ENCODE measurements at regions not wholly inside any gene's neighbourhood (a gene's known extent, or its start where the extent isn't known, plus 50 kb on each side); places are given as distances from the start of the nearest gene placed in this dataset.

GRCh38 chr5:175275748-175276147 is 168.2 kb downstream of the DRD1 start:
- Histone ChIP-seq H3K4me3 (ENCODE audit: insufficient read depth, low read depth, low read length, poor library complexity, severe bottlenecking) (no peak overlapping the region), H3K4me1 (ENCODE audit: control insufficient read depth, insufficient read depth, low read length, poor library complexity, severe bottlenecking) (no peaks in the 10 kb centered on the region), H3K36me3 (ENCODE audit: control insufficient read depth, insufficient read depth, low read length) (no peaks in the 10 kb centered on the region), H3K27ac (ENCODE audit: insufficient read depth, low read length, poor library complexity, severe bottlenecking) (no peak overlapping the region), H3K27me3 (replicated peaks; ENCODE audit: control insufficient read depth, insufficient read depth, low read length, poor library complexity, severe bottlenecking) (no peaks in the 10 kb centered on the region), H3K9me3 (ENCODE audit: control insufficient read depth, low read length) (no peaks in the 10 kb centered on the region)
- no peak for DNase-seq

- Histone ChIP-seq H3K4me3 (ENCODE audit: insufficient read depth, low read depth, low read length, poor library complexity, severe bottlenecking) (no peak overlapping the region), H3K9me3 (ENCODE audit: control insufficient read depth, low read length) (no peaks in the 10 kb centered on the region), H3K27ac (ENCODE audit: insufficient read depth, low read length, poor library complexity, severe bottlenecking) (no peak overlapping the region), H3K27me3 (replicated peaks; ENCODE audit: control insufficient read depth, insufficient read depth, low read length, poor library complexity, severe bottlenecking) (no peaks in the 10 kb centered on the region), H3K36me3 (ENCODE audit: control insufficient read depth, insufficient read depth, low read length) (no peaks in the 10 kb centered on the region), H3K4me1 (ENCODE audit: control insufficient read depth, insufficient read depth, low read length, poor library complexity, severe bottlenecking) (no peaks in the 10 kb centered on the region)
- DNase-seq = no peak
These were observed 168.9 kb downstream of the DRD1 start for GRCh38 chr5:175275097-175275496.

- Histone ChIP-seq H3K4me3 (ENCODE audit: insufficient read depth, low read depth, low read length, poor library complexity, severe bottlenecking) (no peak overlapping the region), H3K36me3 (ENCODE audit: control insufficient read depth, insufficient read depth, low read length) (no peaks in the 10 kb centered on the region), H3K27ac (ENCODE audit: insufficient read depth, low read length, poor library complexity, severe bottlenecking) (no peak overlapping the region), H3K9me3 (ENCODE audit: control insufficient read depth, low read length) (no peaks in the 10 kb centered on the region), H3K27me3 (replicated peaks; ENCODE audit: control insufficient read depth, insufficient read depth, low read length, poor library complexity, severe bottlenecking) (no peaks in the 10 kb centered on the region), H3K4me1 (ENCODE audit: control insufficient read depth, insufficient read depth, low read length, poor library complexity, severe bottlenecking) (no peaks in the 10 kb centered on the region)
- no peak for DNase-seq
These were observed 169.8 kb downstream of the DRD1 start for GRCh38 chr5:175274171-175274570.

GRCh38 chr5:175264406-175264805 is 179.6 kb downstream of the DRD1 start:
- no peaks in the 10 kb centered on the region for H3K9me3 ChIP-seq (ENCODE audit: control insufficient read depth, low read length)
- no peak overlapping the region for H3K4me3 ChIP-seq (ENCODE audit: insufficient read depth, low read depth, low read length, poor library complexity, severe bottlenecking)
- no peaks in the 10 kb centered on the region for H3K4me1 ChIP-seq (ENCODE audit: control insufficient read depth, insufficient read depth, low read length, poor library complexity, severe bottlenecking)
- no peaks in the 10 kb centered on the region for H3K36me3 ChIP-seq (ENCODE audit: control insufficient read depth, insufficient read depth, low read length)
- no peaks in the 10 kb centered on the region for H3K27me3 ChIP-seq (replicated peaks; ENCODE audit: control insufficient read depth, insufficient read depth, low read length, poor library complexity, severe bottlenecking)
- DNase-seq = no peak
- H3K27ac ChIP-seq (ENCODE audit: insufficient read depth, low read length, poor library complexity, severe bottlenecking) = no peak overlapping the region

GRCh38 chr5:175263776-175264175 is 180.2 kb downstream of the DRD1 start:
- DNase-seq = no peak
- no peak overlapping the region for H3K27ac ChIP-seq (ENCODE audit: insufficient read depth, low read length, poor library complexity, severe bottlenecking)
- H3K9me3 ChIP-seq (ENCODE audit: control insufficient read depth, low read length) = no peaks in the 10 kb centered on the region
- H3K4me1 ChIP-seq (ENCODE audit: control insufficient read depth, insufficient read depth, low read length, poor library complexity, severe bottlenecking) = no peaks in the 10 kb centered on the region
- no peaks in the 10 kb centered on the region for H3K27me3 ChIP-seq (replicated peaks; ENCODE audit: control insufficient read depth, insufficient read depth, low read length, poor library complexity, severe bottlenecking)
- H3K4me3 ChIP-seq (ENCODE audit: insufficient read depth, low read depth, low read length, poor library complexity, severe bottlenecking) = no peak overlapping the region
- no peaks in the 10 kb centered on the region for H3K36me3 ChIP-seq (ENCODE audit: control insufficient read depth, insufficient read depth, low read length)

GRCh38 chr5:175261526-175261925 is 182.5 kb downstream of the DRD1 start:
- Histone ChIP-seq H3K36me3 (ENCODE audit: control insufficient read depth, insufficient read depth, low read length) (no peaks in the 10 kb centered on the region), H3K27me3 (replicated peaks; ENCODE audit: control insufficient read depth, insufficient read depth, low read length, poor library complexity, severe bottlenecking) (no peaks in the 10 kb centered on the region), H3K9me3 (ENCODE audit: control insufficient read depth, low read length) (no peaks in the 10 kb centered on the region), H3K4me3 (ENCODE audit: insufficient read depth, low read depth, low read length, poor library complexity, severe bottlenecking) (no peak overlapping the region), H3K4me1 (ENCODE audit: control insufficient read depth, insufficient read depth, low read length, poor library complexity, severe bottlenecking) (no peaks in the 10 kb centered on the region), H3K27ac (ENCODE audit: insufficient read depth, low read length, poor library complexity, severe bottlenecking) (no peak overlapping the region)
- no peak for DNase-seq

- H3K27ac ChIP-seq (ENCODE audit: insufficient read depth, low read length, poor library complexity, severe bottlenecking) = no peak overlapping the region
- H3K4me3 ChIP-seq (ENCODE audit: insufficient read depth, low read depth, low read length, poor library complexity, severe bottlenecking) = no peak overlapping the region
- no peaks in the 10 kb centered on the region for H3K36me3 ChIP-seq (ENCODE audit: control insufficient read depth, insufficient read depth, low read length)
- no peaks in the 10 kb centered on the region for H3K9me3 ChIP-seq (ENCODE audit: control insufficient read depth, low read length)
- DNase-seq = no peak
- no peaks in the 10 kb centered on the region for H3K27me3 ChIP-seq (replicated peaks; ENCODE audit: control insufficient read depth, insufficient read depth, low read length, poor library complexity, severe bottlenecking)
- H3K4me1 ChIP-seq (ENCODE audit: control insufficient read depth, insufficient read depth, low read length, poor library complexity, severe bottlenecking) = no peaks in the 10 kb centered on the region
These were observed 182.9 kb downstream of the DRD1 start for GRCh38 chr5:175261037-175261436.

GRCh38 chr5:175257847-175258194 is 186.2 kb downstream of the DRD1 start:
- H3K27ac ChIP-seq (ENCODE audit: insufficient read depth, low read length, poor library complexity, severe bottlenecking) = no peak overlapping the region
- no peaks in the 10 kb centered on the region for H3K4me1 ChIP-seq (ENCODE audit: control insufficient read depth, insufficient read depth, low read length, poor library complexity, severe bottlenecking)
- DNase-seq = no peak
- no peaks in the 10 kb centered on the region for H3K27me3 ChIP-seq (replicated peaks; ENCODE audit: control insufficient read depth, insufficient read depth, low read length, poor library complexity, severe bottlenecking)
- no peaks in the 10 kb centered on the region for H3K9me3 ChIP-seq (ENCODE audit: control insufficient read depth, low read length)
- H3K4me3 ChIP-seq (ENCODE audit: insufficient read depth, low read depth, low read length, poor library complexity, severe bottlenecking) = no peak overlapping the region
- H3K36me3 ChIP-seq (ENCODE audit: control insufficient read depth, insufficient read depth, low read length) = no peaks in the 10 kb centered on the region

GRCh38 chr5:175257128-175257846 is 186.7 kb downstream of the DRD1 start:
- Histone ChIP-seq H3K9me3 (ENCODE audit: control insufficient read depth, low read length) (no peaks in the 10 kb centered on the region), H3K27ac (ENCODE audit: insufficient read depth, low read length, poor library complexity, severe bottlenecking) (no peak overlapping the region), H3K27me3 (replicated peaks; ENCODE audit: control insufficient read depth, insufficient read depth, low read length, poor library complexity, severe bottlenecking) (no peaks in the 10 kb centered on the region), H3K4me3 (ENCODE audit: insufficient read depth, low read depth, low read length, poor library complexity, severe bottlenecking) (no peak overlapping the region), H3K4me1 (ENCODE audit: control insufficient read depth, insufficient read depth, low read length, poor library complexity, severe bottlenecking) (no peaks in the 10 kb centered on the region), H3K36me3 (ENCODE audit: control insufficient read depth, insufficient read depth, low read length) (no peaks in the 10 kb centered on the region)
- no peak for DNase-seq

- no peaks in the 10 kb centered on the region for H3K9me3 ChIP-seq (ENCODE audit: control insufficient read depth, low read length)
- H3K27me3 ChIP-seq (replicated peaks; ENCODE audit: control insufficient read depth, insufficient read depth, low read length, poor library complexity, severe bottlenecking) = no peaks in the 10 kb centered on the region
- H3K27ac ChIP-seq (ENCODE audit: insufficient read depth, low read length, poor library complexity, severe bottlenecking) = no peak overlapping the region
- H3K4me1 ChIP-seq (ENCODE audit: control insufficient read depth, insufficient read depth, low read length, poor library complexity, severe bottlenecking) = no peaks in the 10 kb centered on the region
- no peaks in the 10 kb centered on the region for H3K36me3 ChIP-seq (ENCODE audit: control insufficient read depth, insufficient read depth, low read length)
- no peak for DNase-seq
- H3K4me3 ChIP-seq (ENCODE audit: insufficient read depth, low read depth, low read length, poor library complexity, severe bottlenecking) = no peak overlapping the region
These were observed 189.8 kb downstream of the DRD1 start for GRCh38 chr5:175254155-175254554.

Data from effector memory CD4-positive, alpha-beta T cell (primary cell).